H1 (cell line): ENCODE measurements at regions not wholly inside any gene's neighbourhood (a gene's known extent, or its start where the extent isn't known, plus 50 kb on each side); places are given as distances from the start of the nearest gene placed in this dataset.

ENCODE experiments used
- CTCF ChIA-PET: fragments of 300-600 bp; sonication (Branson Sonifier 250); formaldehyde crosslinking; loops from one replicate; lab custom pipeline; 2021; ENCODE audit not compliant: partially characterized antibody; lab: Charles Lee
- POLR2A ChIA-PET: fragments of 300-600 bp; sonication (Branson Sonifier 250); formaldehyde crosslinking; loops from one replicate; lab custom pipeline; 2021; ENCODE audit warnings: inconsistent platforms; ENCODE audit not compliant: partially characterized antibody; lab: Charles Lee
- DNase-seq, 2 experiments: peaks; one replicate each; pipeline versions ENCODE4 v3.0.0 to v3.0.0-alpha.2; 2010 to 2022; ENCODE audit warnings: low spot score in 2 of 2, low read depth in 1 of 2, mixed read lengths in 1 of 2
- FAIRE-seq: peaks from 2 replicates; lab custom pipeline; 2011; peaks lifted over from hg19 to GRCh38; lab: Jason Lieb, UNC
- H2AFZ ChIP-seq: 2 replicates; pipeline ENCODE4 v1.8.1; 2012; ENCODE audit warnings: low read length, inconsistent platforms
- H2AK5ac ChIP-seq: 2 replicates; pipeline ENCODE4 v1.6.1; 2013; ENCODE audit warnings: low read depth, low read length
- H2BK120ac ChIP-seq: replicated peaks from 2 replicates; pipeline ENCODE3; 2013; ENCODE audit warnings: low read depth, low read length, inconsistent platforms
- H2BK12ac ChIP-seq: 2 replicates; pipeline ENCODE4 v1.6.1; 2013; ENCODE audit warnings: low read depth, low read length
- H2BK15ac ChIP-seq: 2 replicates; pipeline ENCODE4 v1.6.1; 2013; ENCODE audit warnings: low read length
- H2BK20ac ChIP-seq: 2 replicates; pipeline ENCODE4 v1.6.1; 2013; ENCODE audit warnings: low read length
- H2BK5ac ChIP-seq: 2 replicates; pipeline ENCODE4 v1.6.1; 2013; ENCODE audit warnings: low read depth, low read length
- H3K14ac ChIP-seq: 2 replicates; pipeline ENCODE4 v1.6.1; 2013; ENCODE audit warnings: inconsistent platforms; ENCODE audit not compliant: insufficient read length
- H3K18ac ChIP-seq: 2 replicates; pipeline ENCODE4 v1.6.1; 2013; ENCODE audit warnings: low read length; ENCODE audit errors: extremely low read depth
- H3K23ac ChIP-seq: 2 replicates; pipeline ENCODE4 v1.6.1; 2013; ENCODE audit warnings: inconsistent platforms; ENCODE audit not compliant: insufficient read length
- H3K23me2 ChIP-seq: 2 replicates; pipeline ENCODE4 v1.6.1; 2013; ENCODE audit warnings: low read depth, low read length
- H3K27ac ChIP-seq: 2 replicates; pipeline ENCODE4 v1.6.1; 2011; ENCODE audit warnings: low read depth, low read length, inconsistent platforms
- H3K27me3 ChIP-seq, 4 experiments: replicated peaks in 1 of 4; 1 replicate in 1 of 4; 2 replicates in 3 of 4; pipeline versions ENCODE4 v1.6.1 to v1.8.1; 2011 to 2013; ENCODE audit warnings: low read length in 3 of 4, mild to moderate bottlenecking in 3 of 4, inconsistent platforms in 2 of 4, mixed read lengths in 2 of 4, moderate library complexity in 1 of 4; ENCODE audit not compliant: control insufficient read depth in 3 of 4, insufficient read depth in 3 of 4; ENCODE audit errors: extremely low read depth in 1 of 4
- H3K36me3 ChIP-seq, 4 experiments: 2 replicates each; pipeline versions ENCODE4 v1.6.1 to v1.8.1; 2011 to 2013; ENCODE audit warnings: mild to moderate bottlenecking in 4 of 4, low read length in 3 of 4, moderate library complexity in 2 of 4, control low read depth in 1 of 4, inconsistent platforms in 1 of 4; ENCODE audit not compliant: insufficient read depth in 4 of 4, control insufficient read depth in 2 of 4
- H3K4ac ChIP-seq: replicated peaks from 2 replicates; pipeline ENCODE3; 2013; ENCODE audit warnings: low read length, low read depth, mixed read lengths, inconsistent platforms; ENCODE audit not compliant: insufficient read length
- H3K4me1 ChIP-seq, 4 experiments: replicated peaks in 1 of 4; 1 replicate in 1 of 4; 2 replicates in 3 of 4; pipeline versions ENCODE4 v1.6.1 to v1.8.1; 2011 to 2013; ENCODE audit warnings: low read length in 3 of 4, inconsistent platforms in 2 of 4, mixed read lengths in 1 of 4; ENCODE audit not compliant: insufficient read depth in 4 of 4, control insufficient read depth in 3 of 4
- H3K4me2 ChIP-seq, 2 experiments: 2 replicates each; pipeline versions ENCODE4 v1.6.1 to v1.8.1; 2011 to 2013; ENCODE audit warnings: low read depth in 2 of 2, low read length in 2 of 2, control low read depth in 1 of 2, inconsistent platforms in 1 of 2, mild to moderate bottlenecking in 1 of 2; ENCODE audit not compliant: insufficient read depth in 1 of 2
- H3K4me3 ChIP-seq, 4 experiments: fragments of 200-600, 300-600 bp in 1 of 4; sonication (generic), shearing (Covaris generic), sonication (Bioruptor Twin) in 1 of 4; 2 replicates each; pipeline versions ENCODE4 v1.5.1 to v1.8.1; 2011 to 2016; ENCODE audit warnings: low read length in 4 of 4, low read depth in 3 of 4, control low read depth in 2 of 4, inconsistent platforms in 2 of 4, mild to moderate bottlenecking in 2 of 4, mixed read lengths in 1 of 4, moderate library complexity in 1 of 4; ENCODE audit not compliant: insufficient read depth in 2 of 4; ENCODE audit errors: extremely low read depth in 1 of 4
- H3K56ac ChIP-seq: replicated peaks from 2 replicates; pipeline ENCODE3; 2013; ENCODE audit warnings: low read depth, mild to moderate bottlenecking, mixed read lengths, low read length, inconsistent platforms; ENCODE audit not compliant: insufficient read length
- H3K79me1 ChIP-seq: 2 replicates; pipeline ENCODE4 v1.6.1; 2013; ENCODE audit warnings: low read depth, low read length, control low read depth
- H3K79me2 ChIP-seq, 2 experiments: 2 replicates each; pipeline versions ENCODE4 v1.6.1 to v1.8.1; 2012 to 2013; ENCODE audit warnings: low read length in 2 of 2, mild to moderate bottlenecking in 2 of 2, inconsistent platforms in 1 of 2; ENCODE audit not compliant: insufficient read depth in 2 of 2, control insufficient read depth in 1 of 2
- H3K9ac ChIP-seq, 4 experiments: replicated peaks in 1 of 4; 1 replicate in 1 of 4; 2 replicates in 3 of 4; pipeline versions ENCODE4 v1.6.1 to v1.8.1; 2011 to 2013; ENCODE audit warnings: low read depth in 3 of 4, low read length in 3 of 4, control low read depth in 2 of 4, mild to moderate bottlenecking in 2 of 4, moderate library complexity in 2 of 4, inconsistent platforms in 1 of 4; ENCODE audit errors: extremely low read depth in 1 of 4
- H3K9me3 ChIP-seq, 2 experiments: 2 replicates each; pipeline versions ENCODE4 v1.6.1 to v1.8.1; 2012 to 2013; ENCODE audit warnings: mild to moderate bottlenecking in 2 of 2, moderate library complexity in 2 of 2, control low read depth in 1 of 2, inconsistent platforms in 1 of 2, low read depth in 1 of 2, low read length in 1 of 2, mixed read lengths in 1 of 2; ENCODE audit not compliant: insufficient read depth in 2 of 2
- H4K20me1 ChIP-seq, 2 experiments: replicated peaks in 1 of 2; 2 replicates each; pipeline versions ENCODE3 to v1.8.1; 2011 to 2013; ENCODE audit warnings: inconsistent platforms in 2 of 2, low read length in 2 of 2, mild to moderate bottlenecking in 1 of 2; ENCODE audit not compliant: insufficient read depth in 2 of 2, control insufficient read depth in 1 of 2
- H4K5ac ChIP-seq: 2 replicates; pipeline ENCODE4 v1.6.1; 2013; ENCODE audit warnings: low read length, low read depth, mixed read lengths, inconsistent platforms; ENCODE audit not compliant: insufficient read length
- H4K8ac ChIP-seq: 2 replicates; pipeline ENCODE4 v1.8.0; 2013; ENCODE audit warnings: mild to moderate bottlenecking, moderate library complexity, low read length, inconsistent platforms; ENCODE audit not compliant: insufficient read depth; ENCODE audit errors: extremely low read depth
- H4K91ac ChIP-seq: replicated peaks from 2 replicates; pipeline ENCODE3; 2013; ENCODE audit warnings: low read length, mixed read lengths, inconsistent platforms; ENCODE audit not compliant: insufficient read length
- ASH2L ChIP-seq: fragments of 200-600, 300-600 bp; sonication (generic); IDR thresholded peaks from one replicate; pipeline ENCODE4 v1.7.1; 2017; ENCODE audit warnings: low read length
- ATF3 ChIP-seq: IDR thresholded peaks from 2 replicates; pipeline ENCODE4 v1.6.1; 2011; ENCODE audit warnings: low read depth, mild to moderate bottlenecking, low read length; ENCODE audit not compliant: insufficient read depth
- CHD1 ChIP-seq: IDR thresholded peaks from 2 replicates; pipeline ENCODE4 v1.6.1; 2012; ENCODE audit warnings: low read depth, low read length, improper control_type of control experiment
- CREB1 ChIP-seq: IDR thresholded peaks from 2 replicates; pipeline ENCODE4 v1.6.1; 2012; ENCODE audit warnings: inconsistent platforms
- HDAC6 ChIP-seq: IDR thresholded peaks from one replicate; pipeline ENCODE4 v1.7.1; 2012; ENCODE audit warnings: low read depth, mild to moderate bottlenecking, inconsistent platforms, low read length, moderate library complexity
- KDM5A ChIP-seq: fragments of 200-600 bp; IDR thresholded peaks from 2 replicates; pipeline ENCODE4 v1.7.1; 2012; ENCODE audit warnings: mild to moderate bottlenecking, low read length, inconsistent platforms, mixed read lengths
- MAFK ChIP-seq: IDR thresholded peaks from 2 replicates; pipeline ENCODE4 v1.6.1; 2012; ENCODE audit warnings: low read depth, mild to moderate bottlenecking, improper control_type of control experiment, low read length
- POLR2AphosphoS5 ChIP-seq: IDR thresholded peaks from 2 replicates; pipeline ENCODE4 v1.6.1; 2011; ENCODE audit warnings: low read depth, low read length
- RAD21 ChIP-seq, 2 experiments: IDR thresholded peaks in 1 of 2; conservative IDR thresholded peaks in 1 of 2; 2 replicates each; pipeline ENCODE4 v1.6.1; 2011; ENCODE audit warnings: low read depth in 2 of 2, low read length in 2 of 2, improper control_type of control experiment in 1 of 2, inconsistent platforms in 1 of 2, mild to moderate bottlenecking in 1 of 2, moderate library complexity in 1 of 2
- SAP30 ChIP-seq: fragments of 300-600 bp; sonication (generic); IDR thresholded peaks from 2 replicates; pipeline ENCODE4 v1.7.1; 2012; ENCODE audit warnings: low read length, moderate library complexity, mild to moderate bottlenecking, inconsistent platforms; ENCODE audit not compliant: insufficient read depth, insufficient replicate concordance
- TAF1 ChIP-seq: IDR thresholded peaks from 2 replicates; pipeline ENCODE4 v1.6.1; 2011; ENCODE audit warnings: mild to moderate bottlenecking, low read depth, low read length
- YY1 ChIP-seq: IDR thresholded peaks from 2 replicates; pipeline ENCODE4 v1.6.1; 2011; ENCODE audit warnings: low read depth, mild to moderate bottlenecking, low read length
- WGBS, 2 experiments: shearing (Covaris generic) in 1 of 2; methylation state at CpG; one replicate each; pipeline versions ENCODE4 v1.1.6 to v1.1.7; 2013 to 2015; ENCODE audit warnings: low lambda C conversion rate in 2 of 2, mixed read lengths in 2 of 2, inconsistent platforms in 1 of 2, low coverage in 1 of 2, missing lambda C conversion rate in 1 of 2; ENCODE audit not compliant: insufficient replicate concordance in 2 of 2, insufficient coverage in 1 of 2, insufficient read length in 1 of 2; ENCODE audit errors: extremely low coverage in 1 of 2, missing lambda C conversion rate in 1 of 2; 5-methylcytosine and 5-hydroxymethylcytosine counted together

- Histone ChIP-seq H2BK15ac (no peak overlapping the region), H2BK5ac (no peak overlapping the region), H2AFZ (no peak overlapping the region), H2AK5ac (no peak overlapping the region), H3K79me1 (no peaks in the 10 kb centered on the region), H3K56ac (no peak overlapping the region), H3K4me2 (no peak overlapping the region), H3K9me3 (no peaks in the 10 kb centered on the region), H3K9ac (no peak overlapping the region), H3K27me3 (no peaks in the 10 kb centered on the region), H3K27ac (no peak overlapping the region), H2BK120ac (no peak overlapping the region), H3K23ac (no peak overlapping the region), H4K5ac (no peak overlapping the region), H3K23me2 (no peaks in the 10 kb centered on the region), H2BK12ac (no peak overlapping the region), H3K4me1 (no peaks in the 10 kb centered on the region), H3K14ac (no peak overlapping the region), H3K4ac (no peak overlapping the region), H4K91ac (no peak overlapping the region), H4K20me1 (no peaks in the 10 kb centered on the region), H3K36me3 (no peaks in the 10 kb centered on the region), H4K8ac (no peak overlapping the region), H3K79me2 (no peaks in the 10 kb centered on the region), H3K18ac (no peak overlapping the region), H2BK20ac (no peak overlapping the region), H3K4me3 (no peak overlapping the region)
- DNase-seq (no peak), FAIRE-seq (no peak)
- CTCF ChIA-PET: interaction anchor here (0.7 to 1.0 kb wide), 2 partner anchors 9 to 31 kb away, joined by 3 read pairs; no protein-coding TSS in a partner anchor
- 85% methylated on average over 1 of the region's 1 CpG; no CpG with 5 or more reads in 1 of the 2 experiments for WGBS, 2 experiments
- no peak for TF ChIP-seq MAFK
- TF ChIP-seq CREB1: no peak
- TF ChIP-seq HDAC6: no peak
- no peak for TF ChIP-seq TAF1
- TF ChIP-seq CHD1: no peak
- no peak for TF ChIP-seq KDM5A
- no peak for TF ChIP-seq POLR2AphosphoS5
- no peak for TF ChIP-seq ATF3
- no peak for TF ChIP-seq YY1
- TF ChIP-seq ASH2L: no peak
- no peak for TF ChIP-seq RAD21 (IDR thresholded peaks at IDR 0.05 in 1 of 2, conservative IDR thresholded peaks at IDR 0.05 in 1 of 2; ENCODE audit: low read depth in 2 of 2, low read length in 2 of 2)
- no peak for TF ChIP-seq SAP30
- POLR2A ChIA-PET: no interaction called here
Observed at GRCh38 chr5:33308586-33308985, 132.2 kb upstream of the TARS1 start.
